ENCODE measurements at regions not wholly inside any gene's neighbourhood (a gene's known extent, or its start where the extent isn't known, plus 50 kb on each side); places are given as distances from the start of the nearest gene placed in this dataset.

DNA sequence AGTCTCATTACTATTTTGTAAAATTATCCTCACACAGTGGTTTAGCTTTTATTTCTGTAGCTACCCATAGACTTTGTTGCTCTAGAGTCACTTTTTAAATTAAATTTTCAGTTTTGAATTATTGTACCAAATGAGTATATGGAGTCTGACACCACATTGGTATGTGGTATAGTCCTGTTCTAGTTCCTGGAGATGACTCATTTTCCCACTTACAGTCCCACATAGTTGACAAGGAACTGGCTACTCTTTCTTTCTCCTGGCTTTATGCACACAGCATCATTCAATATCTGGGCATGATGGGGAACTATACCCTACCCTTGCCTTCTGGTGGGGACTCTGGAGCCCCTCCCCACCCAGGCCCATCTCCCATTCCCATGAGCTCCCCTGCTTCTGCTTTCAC, 92.6 kb upstream of the RAB11FIP2 start:
- no peak for TF ChIP-seq EGR1 (IDR thresholded peaks at IDR 0.05; ENCODE audit: low read depth in 2 of 2)
- TF ChIP-seq, protein P1, sequence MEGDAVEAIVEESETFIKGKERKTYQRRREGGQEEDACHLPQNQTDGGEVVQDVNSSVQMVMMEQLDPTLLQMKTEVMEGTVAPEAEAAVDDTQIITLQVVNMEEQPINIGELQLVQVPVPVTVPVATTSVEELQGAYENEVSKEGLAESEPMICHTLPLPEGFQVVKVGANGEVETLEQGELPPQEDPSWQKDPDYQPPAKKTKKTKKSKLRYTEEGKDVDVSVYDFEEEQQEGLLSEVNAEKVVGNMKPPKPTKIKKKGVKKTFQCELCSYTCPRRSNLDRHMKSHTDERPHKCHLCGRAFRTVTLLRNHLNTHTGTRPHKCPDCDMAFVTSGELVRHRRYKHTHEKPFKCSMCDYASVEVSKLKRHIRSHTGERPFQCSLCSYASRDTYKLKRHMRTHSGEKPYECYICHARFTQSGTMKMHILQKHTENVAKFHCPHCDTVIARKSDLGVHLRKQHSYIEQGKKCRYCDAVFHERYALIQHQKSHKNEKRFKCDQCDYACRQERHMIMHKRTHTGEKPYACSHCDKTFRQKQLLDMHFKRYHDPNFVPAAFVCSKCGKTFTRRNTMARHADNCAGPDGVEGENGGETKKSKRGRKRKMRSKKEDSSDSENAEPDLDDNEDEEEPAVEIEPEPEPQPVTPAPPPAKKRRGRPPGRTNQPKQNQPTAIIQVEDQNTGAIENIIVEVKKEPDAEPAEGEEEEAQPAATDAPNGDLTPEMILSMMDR (IDR thresholded peaks at IDR 0.05; ENCODE audit: low read depth, low read length, missing input control) = no peak
- TF ChIP-seq, protein P2, sequence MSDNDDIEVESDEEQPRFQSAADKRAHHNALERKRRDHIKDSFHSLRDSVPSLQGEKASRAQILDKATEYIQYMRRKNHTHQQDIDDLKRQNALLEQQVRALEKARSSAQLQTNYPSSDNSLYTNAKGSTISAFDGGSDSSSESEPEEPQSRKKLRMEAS (IDR thresholded peaks at IDR 0.05) = no peak

All from liver (tissue), 3 donors.